Erythroblast (primary cell): ENCODE measurements at regions not wholly inside any gene's neighbourhood (a gene's known extent, or its start where the extent isn't known, plus 50 kb on each side); places are given as distances from the start of the nearest gene placed in this dataset.

Source experiments
- GATA1 ChIP-seq: IDR thresholded peaks from 2 replicates; pipeline ENCODE4 v1.6.1; 2011; ENCODE audit warnings: low read depth, mild to moderate bottlenecking, control low read depth, low read length, moderate library complexity
- POLR2A ChIP-seq: IDR thresholded peaks from 2 replicates; pipeline ENCODE4 v1.6.1; 2011; ENCODE audit warnings: mild to moderate bottlenecking, low read length

- no peak for TF ChIP-seq POLR2A
- no peak for TF ChIP-seq GATA1
Observed at GRCh38 chrX:9367421-9367820, 97.4 kb upstream of the TBL1X start.
